T47D (cell line): ENCODE measurements at regions not wholly inside any gene's neighbourhood (a gene's known extent, or its start where the extent isn't known, plus 50 kb on each side); places are given as distances from the start of the nearest gene placed in this dataset.
"Not testable (repeated sequence)": the region's sequence is repeated elsewhere in the genome, so short reads cannot be mapped to it uniquely, and the experiment has no call there.

Experiments
- DNase-seq, 2 experiments: peaks; one replicate each; pipeline versions ENCODE4 v3.0.0 to v3.0.0-alpha.2; 2011 to 2012; ENCODE audit warnings: low read depth in 1 of 2, low spot score in 1 of 2
- JUND ChIP-seq: IDR thresholded peaks from 2 replicates; pipeline ENCODE4 v1.6.1; 2012; ENCODE audit warnings: low read depth
- in situ Hi-C: cut with HindIII; loops from 2 replicates; pipeline ENCODE4 v1.10.0; 2016; ENCODE audit warnings: low sequenced_read_pairs, low pct_unique_long_range_greater_than_20kb

GRCh38 chr4:10388146-10388545 is 69.1 kb downstream of the ZNF518B start:
- DNase-seq, in situ Hi-C loops: not testable (repeated sequence)

GRCh38 chr4:10385994-10386394 is 71.2 kb downstream of the ZNF518B start:
- in situ Hi-C loops = no loop called here
- no peak for DNase-seq
- no peak for TF ChIP-seq JUND

- no peak for TF ChIP-seq JUND
- in situ Hi-C loops = no loop called here
- DNase-seq = no peak
Observed at GRCh38 chr4:10384974-10385373, 72.3 kb downstream of the ZNF518B start.

- in situ Hi-C loops = no loop called here
- TF ChIP-seq JUND = no peak
- no peak for DNase-seq
Observed at GRCh38 chr4:10383417-10383816, 73.8 kb downstream of the ZNF518B start.

GRCh38 chr4:10382171-10382570 is 75.1 kb downstream of the ZNF518B start:
- in situ Hi-C loops, DNase-seq: not testable (repeated sequence)

- in situ Hi-C loops = no loop called here
- no peak for TF ChIP-seq JUND
- DNase-seq = no peak
Observed at GRCh38 chr4:10381146-10381545, 76.1 kb downstream of the ZNF518B start.

GRCh38 chr4:10380735-10381134 is 76.5 kb downstream of the ZNF518B start:
- in situ Hi-C loops = no loop called here
- no peak for DNase-seq
- no peak for TF ChIP-seq JUND

- in situ Hi-C loops = no loop called here
- no peak for DNase-seq
- TF ChIP-seq JUND = no peak
Observed at GRCh38 chr4:10371869-10372471, 85.3 kb downstream of the ZNF518B start.

- no peak for DNase-seq
- in situ Hi-C loops = no loop called here
- TF ChIP-seq JUND = no peak
Observed at GRCh38 chr4:10371121-10371520, 86.1 kb downstream of the ZNF518B start.

- no peak for DNase-seq
- in situ Hi-C loops = no loop called here
- TF ChIP-seq JUND = no peak
Observed at GRCh38 chr4:10369517-10369916, 87.7 kb downstream of the ZNF518B start.

- DNase-seq = no peak
- TF ChIP-seq JUND = no peak
- in situ Hi-C loops = no loop called here
Observed at GRCh38 chr4:10366628-10367027, 90.6 kb downstream of the ZNF518B start.

GRCh38 chr4:10364194-10364593 is 93.0 kb downstream of the ZNF518B start:
- no peak for DNase-seq
- in situ Hi-C loops = no loop called here
- no peak for TF ChIP-seq JUND

GRCh38 chr4:10354746-10355145 is 102.5 kb downstream of the ZNF518B start:
- in situ Hi-C loops = no loop called here
- no peak for TF ChIP-seq JUND
- no peak for DNase-seq

- DNase-seq = no peak
- no peak for TF ChIP-seq JUND
- in situ Hi-C loops = no loop called here
Observed at GRCh38 chr4:10354225-10354624, 103.0 kb downstream of the ZNF518B start.
